HepG2 (cell line): ENCODE measurements at regions not wholly inside any gene's neighbourhood (a gene's known extent, or its start where the extent isn't known, plus 50 kb on each side); places are given as distances from the start of the nearest gene placed in this dataset.

Experiments used
- ATAC-seq: fragments of 200-7000 bp; cut with Tn5 transposase; 3 replicates; pipeline ENCODE4 v1.9.1; 2020; ENCODE audit warnings: mild to moderate bottlenecking, moderate library complexity
- BruUV-seq: library from RNA; stranded (reverse); fragments of 400-500 nt; replicated peaks from 2 replicates; lab custom pipeline; 2021; lab: Mats Ljungman, UMichigan
- CTCF ChIA-PET: fragments of 300-600 bp; formaldehyde crosslinking; extraction: SDS; loops from one replicate; lab custom pipeline; 2021; ENCODE audit warnings: low total read pairs, inconsistent platforms, low intra/inter-chr PET ratio; lab: Yijun Ruan, JAX
- POLR2A ChIA-PET: fragments of 350-600 bp; sonication (Branson Sonifier 250); formaldehyde crosslinking; loops from one replicate; lab custom pipeline; 2020; ENCODE audit warnings: antibody characterized with exemption, inconsistent platforms; lab: Yijun Ruan, JAX
- DNase-seq: peaks from one replicate; pipeline ENCODE4 v3.0.0-alpha.2; 2015; ENCODE audit warnings: low spot score
- FAIRE-seq: peaks from 3 replicates; lab custom pipeline; 2011; peaks lifted over from hg19 to GRCh38; lab: Jason Lieb, UNC
- H2AFZ ChIP-seq: one replicate; pipeline ENCODE4 v1.6.1; 2011; ENCODE audit warnings: low read length, inconsistent platforms
- H3K27ac ChIP-seq: fragments of 300-600 bp; 3 replicates; pipeline ENCODE4 v1.8.0; 2011; ENCODE audit warnings: mixed run types, mild to moderate bottlenecking, mixed read lengths, low read length, inconsistent platforms; ENCODE audit not compliant: insufficient read depth; ENCODE audit errors: extremely low read length
- H3K27me3 ChIP-seq, 2 experiments: fragments of 200-600 bp in 1 of 2; 2 replicates in 1 of 2; 3 replicates in 1 of 2; pipeline versions ENCODE4 v1.6.0 to v1.8.0; 2011; ENCODE audit warnings: low read length in 2 of 2, mild to moderate bottlenecking in 2 of 2, moderate library complexity in 2 of 2, inconsistent platforms in 1 of 2; ENCODE audit not compliant: insufficient read depth in 2 of 2, control insufficient read depth in 1 of 2
- H3K36me3 ChIP-seq, 2 experiments: fragments of 200-600 bp in 1 of 2; replicated peaks in 1 of 2; 2 replicates in 1 of 2; 3 replicates in 1 of 2; pipeline versions ENCODE4 v1.5.1 to v1.8.0; 2011; ENCODE audit warnings: low read length in 2 of 2, inconsistent platforms in 1 of 2; ENCODE audit not compliant: insufficient read depth in 2 of 2, control insufficient read depth in 1 of 2
- H3K4me1 ChIP-seq: 2 replicates; pipeline ENCODE4 v1.5.1; 2012; ENCODE audit warnings: low read length, inconsistent platforms; ENCODE audit not compliant: insufficient read depth
- H3K4me2 ChIP-seq: 2 replicates; pipeline ENCODE4 v1.6.0; 2011; ENCODE audit warnings: low read depth, low read length, inconsistent platforms
- H3K4me3 ChIP-seq, 3 experiments: fragments of 200-600 bp in 1 of 3; sonication (generic), shearing (Covaris generic) in 1 of 3; replicated peaks in 1 of 3; 2 replicates each; pipeline ENCODE4 v1.5.1; 2011 to 2016; ENCODE audit warnings: low read length in 3 of 3, inconsistent platforms in 2 of 3, low read depth in 2 of 3, mild to moderate bottlenecking in 2 of 3, control low read depth in 1 of 3, mixed read lengths in 1 of 3; ENCODE audit not compliant: insufficient read depth in 1 of 3
- H3K79me2 ChIP-seq: one replicate; pipeline ENCODE4 v1.6.1; 2011; ENCODE audit warnings: low read length, inconsistent platforms; ENCODE audit not compliant: insufficient read depth
- H3K9ac ChIP-seq: 2 replicates; pipeline ENCODE4 v1.6.0; 2011; ENCODE audit warnings: mild to moderate bottlenecking, low read depth, low read length, inconsistent platforms; ENCODE audit not compliant: insufficient read depth
- H3K9me3 ChIP-seq: 2 replicates; pipeline ENCODE4 v1.5.1; 2012; ENCODE audit warnings: mild to moderate bottlenecking, low read length
- H4K20me1 ChIP-seq: 2 replicates; pipeline ENCODE4 v1.6.0; 2011; ENCODE audit warnings: inconsistent platforms, mild to moderate bottlenecking, low read length, moderate library complexity; ENCODE audit not compliant: insufficient read depth
- EED ChIP-seq: sonication (generic); formaldehyde crosslinking; IDR thresholded peaks from 2 replicates; pipeline ENCODE4 v1.5.0; 2020; ENCODE audit warnings: mild to moderate bottlenecking, missing genetic modification reagents
- HNF4G ChIP-seq, 2 experiments: sonication (generic) in 1 of 2; formaldehyde crosslinking in 1 of 2; IDR thresholded peaks; 2 replicates each; pipeline versions ENCODE4 v1.4.0 to v1.6.1; 2011 to 2020; ENCODE audit warnings: borderline replicate concordance in 2 of 2, low read depth in 2 of 2, mild to moderate bottlenecking in 2 of 2, low read length in 1 of 2, missing genetic modification reagents in 1 of 2, moderate library complexity in 1 of 2
- HOXA5 ChIP-seq: sonication (generic); formaldehyde crosslinking; IDR thresholded peaks from 2 replicates; pipeline ENCODE4 v1.4.0; 2020; ENCODE audit warnings: missing genetic modification reagents
- PTBP1 ChIP-seq: fragments of 200-400 bp; formaldehyde crosslinking; IDR thresholded peaks from 2 replicates; pipeline ENCODE4 v1.6.1; 2018; ENCODE audit warnings: low read length, low read depth; ENCODE audit not compliant: poor library complexity, severe bottlenecking
- TCF7L2 ChIP-seq: IDR thresholded peaks from 2 replicates; pipeline ENCODE4 v1.6.1; 2011; ENCODE audit warnings: mild to moderate bottlenecking, low read depth, low read length, moderate library complexity
- ZFAT ChIP-seq: sonication (generic); formaldehyde crosslinking; conservative IDR thresholded peaks from 2 replicates; pipeline ENCODE4 v1.8.1; 2023; ENCODE audit warnings: missing genetic modification reagents, inconsistent platforms
- ZNF124 ChIP-seq: sonication (generic); formaldehyde crosslinking; IDR thresholded peaks from 2 replicates; pipeline ENCODE4 v1.4.0; 2020; ENCODE audit warnings: missing genetic modification reagents
- ZNF451 ChIP-seq: sonication (generic); formaldehyde crosslinking; IDR thresholded peaks from 2 replicates; pipeline ENCODE4 v1.5.0; 2020; ENCODE audit warnings: mild to moderate bottlenecking, missing genetic modification reagents
- ZNF580 ChIP-seq: IDR thresholded peaks from 2 replicates; pipeline ENCODE4 v1.6.1; 2016; ENCODE audit warnings: low read depth, borderline replicate concordance
- ZNF772 ChIP-seq: sonication (generic); formaldehyde crosslinking; IDR thresholded peaks from 2 replicates; pipeline ENCODE4 v1.5.0; 2020; ENCODE audit warnings: mild to moderate bottlenecking, missing genetic modification reagents
- ZNF841 ChIP-seq: sonication (generic); formaldehyde crosslinking; IDR thresholded peaks from 2 replicates; pipeline ENCODE4 v1.8.1; 2023; ENCODE audit warnings: missing genetic modification reagents, borderline replicate concordance
- WGBS: methylation state at CpG from one replicate; pipeline ENCODE4 v1.1.6; 2017; ENCODE audit warnings: low lambda C conversion rate; 5-methylcytosine and 5-hydroxymethylcytosine counted together
- in situ Hi-C: cut with HindIII; loops from 2 replicates; pipeline ENCODE4 v1.10.0; 2017; ENCODE audit warnings: low pct_unique_long_range_greater_than_20kb; ENCODE audit not compliant: extremely low pct_ligation_motif_present
- intact Hi-C: fragments of 100-400 bp; cut with micrococcal nuclease; formaldehyde crosslinking; loops from one replicate; pipeline ENCODE4 v1.10.0; 2022; ENCODE audit not compliant: unreplicated experiment
- TF ChIP-seq, protein P1 (sequence below): sonication (generic); formaldehyde crosslinking; IDR thresholded peaks from 2 replicates; pipeline ENCODE4 v1.5.1; 2020; ENCODE audit warnings: mild to moderate bottlenecking, missing genetic modification reagents, borderline replicate concordance
- TF ChIP-seq, protein P2 (sequence below): sonication (generic); formaldehyde crosslinking; IDR thresholded peaks from 2 replicates; pipeline ENCODE4 v1.4.0; 2020; ENCODE audit warnings: mild to moderate bottlenecking, missing genetic modification reagents
- TF ChIP-seq, protein P3 (sequence below): sonication (generic); formaldehyde crosslinking; conservative IDR thresholded peaks from 2 replicates; pipeline ENCODE4 v1.4.0; 2020; ENCODE audit warnings: missing genetic modification reagents

- DNase-seq (no peak), FAIRE-seq (no peak), ATAC-seq (no peak)
- no peak overlapping the region for H3K27ac ChIP-seq
- in situ Hi-C loops (no loop called here), intact Hi-C loops (no loop called here)
- CTCF ChIA-PET, result no interaction called here
- POLR2A ChIA-PET, result no interaction called here
- no peak overlapping the region for H3K4me2 ChIP-seq
- no peaks in the 10 kb centered on the region for H3K4me1 ChIP-seq
- 17% methylated on average over 10 of the region's 10 CpGs for WGBS
- H3K36me3 ChIP-seq, result no peaks in the 10 kb centered on the region
- no peak overlapping the region for H2AFZ ChIP-seq
- H3K79me2 ChIP-seq, result no peaks in the 10 kb centered on the region
- TF ChIP-seq ZNF451, result no peak
- no peak for TF ChIP-seq HNF4G (IDR thresholded peaks at IDR 0.05; ENCODE audit: borderline replicate concordance, low read depth, low read length)
- TF ChIP-seq HNF4G (CRISPR knock-in tag; IDR thresholded peaks at IDR 0.05; ENCODE audit: borderline replicate concordance, low read depth), result no peak
- no peak for TF ChIP-seq ZNF124 (CRISPR knock-in tag)
- no peak for TF ChIP-seq ZNF772
- no peak for TF ChIP-seq EED (CRISPR knock-in tag)
- TF ChIP-seq PTBP1, result no peak
- TF ChIP-seq, protein P1, sequence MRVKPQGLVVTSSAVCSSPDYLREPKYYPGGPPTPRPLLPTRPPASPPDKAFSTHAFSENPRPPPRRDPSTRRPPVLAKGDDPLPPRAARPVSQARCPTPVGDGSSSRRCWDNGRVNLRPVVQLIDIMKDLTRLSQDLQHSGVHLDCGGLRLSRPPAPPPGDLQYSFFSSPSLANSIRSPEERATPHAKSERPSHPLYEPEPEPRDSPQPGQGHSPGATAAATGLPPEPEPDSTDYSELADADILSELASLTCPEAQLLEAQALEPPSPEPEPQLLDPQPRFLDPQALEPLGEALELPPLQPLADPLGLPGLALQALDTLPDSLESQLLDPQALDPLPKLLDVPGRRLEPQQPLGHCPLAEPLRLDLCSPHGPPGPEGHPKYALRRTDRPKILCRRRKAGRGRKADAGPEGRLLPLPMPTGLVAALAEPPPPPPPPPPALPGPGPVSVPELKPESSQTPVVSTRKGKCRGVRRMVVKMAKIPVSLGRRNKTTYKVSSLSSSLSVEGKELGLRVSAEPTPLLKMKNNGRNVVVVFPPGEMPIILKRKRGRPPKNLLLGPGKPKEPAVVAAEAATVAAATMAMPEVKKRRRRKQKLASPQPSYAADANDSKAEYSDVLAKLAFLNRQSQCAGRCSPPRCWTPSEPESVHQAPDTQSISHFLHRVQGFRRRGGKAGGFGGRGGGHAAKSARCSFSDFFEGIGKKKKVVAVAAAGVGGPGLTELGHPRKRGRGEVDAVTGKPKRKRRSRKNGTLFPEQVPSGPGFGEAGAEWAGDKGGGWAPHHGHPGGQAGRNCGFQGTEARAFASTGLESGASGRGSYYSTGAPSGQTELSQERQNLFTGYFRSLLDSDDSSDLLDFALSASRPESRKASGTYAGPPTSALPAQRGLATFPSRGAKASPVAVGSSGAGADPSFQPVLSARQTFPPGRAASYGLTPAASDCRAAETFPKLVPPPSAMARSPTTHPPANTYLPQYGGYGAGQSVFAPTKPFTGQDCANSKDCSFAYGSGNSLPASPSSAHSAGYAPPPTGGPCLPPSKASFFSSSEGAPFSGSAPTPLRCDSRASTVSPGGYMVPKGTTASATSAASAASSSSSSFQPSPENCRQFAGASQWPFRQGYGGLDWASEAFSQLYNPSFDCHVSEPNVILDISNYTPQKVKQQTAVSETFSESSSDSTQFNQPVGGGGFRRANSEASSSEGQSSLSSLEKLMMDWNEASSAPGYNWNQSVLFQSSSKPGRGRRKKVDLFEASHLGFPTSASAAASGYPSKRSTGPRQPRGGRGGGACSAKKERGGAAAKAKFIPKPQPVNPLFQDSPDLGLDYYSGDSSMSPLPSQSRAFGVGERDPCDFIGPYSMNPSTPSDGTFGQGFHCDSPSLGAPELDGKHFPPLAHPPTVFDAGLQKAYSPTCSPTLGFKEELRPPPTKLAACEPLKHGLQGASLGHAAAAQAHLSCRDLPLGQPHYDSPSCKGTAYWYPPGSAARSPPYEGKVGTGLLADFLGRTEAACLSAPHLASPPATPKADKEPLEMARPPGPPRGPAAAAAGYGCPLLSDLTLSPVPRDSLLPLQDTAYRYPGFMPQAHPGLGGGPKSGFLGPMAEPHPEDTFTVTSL (CRISPR knock-in tag), result no peak
- no peak for TF ChIP-seq ZNF841 (CRISPR knock-in tag)
- TF ChIP-seq ZNF580 (CRISPR knock-in tag), result no peak
- no peak for TF ChIP-seq HOXA5 (CRISPR knock-in tag)
- TF ChIP-seq, protein P2, sequence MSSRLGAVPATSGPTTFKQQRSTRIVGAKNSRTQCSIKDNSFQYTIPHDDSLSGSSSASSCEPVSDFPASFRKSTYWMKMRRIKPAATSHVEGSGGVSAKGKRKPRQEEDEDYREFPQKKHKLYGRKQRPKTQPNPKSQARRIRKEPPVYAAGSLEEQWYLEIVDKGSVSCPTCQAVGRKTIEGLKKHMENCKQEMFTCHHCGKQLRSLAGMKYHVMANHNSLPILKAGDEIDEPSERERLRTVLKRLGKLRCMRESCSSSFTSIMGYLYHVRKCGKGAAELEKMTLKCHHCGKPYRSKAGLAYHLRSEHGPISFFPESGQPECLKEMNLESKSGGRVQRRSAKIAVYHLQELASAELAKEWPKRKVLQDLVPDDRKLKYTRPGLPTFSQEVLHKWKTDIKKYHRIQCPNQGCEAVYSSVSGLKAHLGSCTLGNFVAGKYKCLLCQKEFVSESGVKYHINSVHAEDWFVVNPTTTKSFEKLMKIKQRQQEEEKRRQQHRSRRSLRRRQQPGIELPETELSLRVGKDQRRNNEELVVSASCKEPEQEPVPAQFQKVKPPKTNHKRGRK, result no peak
- TF ChIP-seq, protein P3, sequence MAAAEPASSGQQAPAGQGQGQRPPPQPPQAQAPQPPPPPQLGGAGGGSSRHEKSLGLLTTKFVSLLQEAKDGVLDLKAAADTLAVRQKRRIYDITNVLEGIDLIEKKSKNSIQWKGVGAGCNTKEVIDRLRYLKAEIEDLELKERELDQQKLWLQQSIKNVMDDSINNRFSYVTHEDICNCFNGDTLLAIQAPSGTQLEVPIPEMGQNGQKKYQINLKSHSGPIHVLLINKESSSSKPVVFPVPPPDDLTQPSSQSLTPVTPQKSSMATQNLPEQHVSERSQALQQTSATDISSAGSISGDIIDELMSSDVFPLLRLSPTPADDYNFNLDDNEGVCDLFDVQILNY (CRISPR knock-in tag), result no peak
- TF ChIP-seq ZFAT (CRISPR knock-in tag), result no peak
- TF ChIP-seq TCF7L2, result no peak
- H3K27me3 ChIP-seq, result no peaks in the 10 kb centered on the region
- H3K4me3 ChIP-seq, result no peak overlapping the region
- BruUV-seq, result no TSS peak
- H3K9me3 ChIP-seq, result 0 out of 2 replicates have a peak, but pooled peaks cover 4% of the 10 kb centered on the region
- H3K9ac ChIP-seq, result no peak overlapping the region
- no peaks in the 10 kb centered on the region for H4K20me1 ChIP-seq
Measured at GRCh38 chr1:239786464-239786863, 305.2 kb upstream of the FMN2 start.
